HepG2 (cell line): ENCODE measurements at regions not wholly inside any gene's neighbourhood (a gene's known extent, or its start where the extent isn't known, plus 50 kb on each side); places are given as distances from the start of the nearest gene placed in this dataset.

Source experiments
- ATAC-seq: fragments of 200-7000 bp; cut with Tn5 transposase; 3 replicates; pipeline ENCODE4 v1.9.1; 2020; ENCODE audit warnings: mild to moderate bottlenecking, moderate library complexity
- BruUV-seq: library from RNA; stranded (reverse); fragments of 400-500 nt; replicated peaks from 2 replicates; lab custom pipeline; 2021; lab: Mats Ljungman, UMichigan
- CTCF ChIA-PET: fragments of 300-600 bp; formaldehyde crosslinking; extraction: SDS; loops from one replicate; lab custom pipeline; 2021; ENCODE audit warnings: low total read pairs, inconsistent platforms, low intra/inter-chr PET ratio; lab: Yijun Ruan, JAX
- POLR2A ChIA-PET: fragments of 350-600 bp; sonication (Branson Sonifier 250); formaldehyde crosslinking; loops from one replicate; lab custom pipeline; 2020; ENCODE audit warnings: antibody characterized with exemption, inconsistent platforms; lab: Yijun Ruan, JAX
- DNase-seq: peaks from one replicate; pipeline ENCODE4 v3.0.0-alpha.2; 2015; ENCODE audit warnings: low spot score
- FAIRE-seq: peaks from 3 replicates; lab custom pipeline; 2011; peaks lifted over from hg19 to GRCh38; lab: Jason Lieb, UNC
- H2AFZ ChIP-seq: one replicate; pipeline ENCODE4 v1.6.1; 2011; ENCODE audit warnings: low read length, inconsistent platforms
- H3K27ac ChIP-seq: fragments of 300-600 bp; 3 replicates; pipeline ENCODE4 v1.8.0; 2011; ENCODE audit warnings: mixed run types, mild to moderate bottlenecking, mixed read lengths, low read length, inconsistent platforms; ENCODE audit not compliant: insufficient read depth; ENCODE audit errors: extremely low read length
- H3K27me3 ChIP-seq, 2 experiments: fragments of 200-600 bp in 1 of 2; 2 replicates in 1 of 2; 3 replicates in 1 of 2; pipeline versions ENCODE4 v1.6.0 to v1.8.0; 2011; ENCODE audit warnings: low read length in 2 of 2, mild to moderate bottlenecking in 2 of 2, moderate library complexity in 2 of 2, inconsistent platforms in 1 of 2; ENCODE audit not compliant: insufficient read depth in 2 of 2, control insufficient read depth in 1 of 2
- H3K36me3 ChIP-seq, 2 experiments: fragments of 200-600 bp in 1 of 2; replicated peaks in 1 of 2; 2 replicates in 1 of 2; 3 replicates in 1 of 2; pipeline versions ENCODE4 v1.5.1 to v1.8.0; 2011; ENCODE audit warnings: low read length in 2 of 2, inconsistent platforms in 1 of 2; ENCODE audit not compliant: insufficient read depth in 2 of 2, control insufficient read depth in 1 of 2
- H3K4me1 ChIP-seq: 2 replicates; pipeline ENCODE4 v1.5.1; 2012; ENCODE audit warnings: low read length, inconsistent platforms; ENCODE audit not compliant: insufficient read depth
- H3K4me2 ChIP-seq: 2 replicates; pipeline ENCODE4 v1.6.0; 2011; ENCODE audit warnings: low read depth, low read length, inconsistent platforms
- H3K4me3 ChIP-seq, 3 experiments: fragments of 200-600 bp in 1 of 3; sonication (generic), shearing (Covaris generic) in 1 of 3; replicated peaks in 1 of 3; 2 replicates each; pipeline ENCODE4 v1.5.1; 2011 to 2016; ENCODE audit warnings: low read length in 3 of 3, inconsistent platforms in 2 of 3, low read depth in 2 of 3, mild to moderate bottlenecking in 2 of 3, control low read depth in 1 of 3, mixed read lengths in 1 of 3; ENCODE audit not compliant: insufficient read depth in 1 of 3
- H3K79me2 ChIP-seq: one replicate; pipeline ENCODE4 v1.6.1; 2011; ENCODE audit warnings: low read length, inconsistent platforms; ENCODE audit not compliant: insufficient read depth
- H3K9ac ChIP-seq: 2 replicates; pipeline ENCODE4 v1.6.0; 2011; ENCODE audit warnings: mild to moderate bottlenecking, low read depth, low read length, inconsistent platforms; ENCODE audit not compliant: insufficient read depth
- H3K9me3 ChIP-seq: 2 replicates; pipeline ENCODE4 v1.5.1; 2012; ENCODE audit warnings: mild to moderate bottlenecking, low read length
- H4K20me1 ChIP-seq: 2 replicates; pipeline ENCODE4 v1.6.0; 2011; ENCODE audit warnings: inconsistent platforms, mild to moderate bottlenecking, low read length, moderate library complexity; ENCODE audit not compliant: insufficient read depth
- ATF7 ChIP-seq, 2 experiments: fragments of 450-650 bp in 1 of 2; sonication (generic) in 1 of 2; formaldehyde crosslinking in 1 of 2; IDR thresholded peaks; 2 replicates each; pipeline versions ENCODE4 v1.4.0 to v1.6.1; 2016 to 2020; ENCODE audit warnings: antibody characterized with exemption in 1 of 2, mild to moderate bottlenecking in 1 of 2, missing genetic modification reagents in 1 of 2
- CREB1 ChIP-seq, 2 experiments: fragments of 450-650 bp in 1 of 2; IDR thresholded peaks; 2 replicates each; pipeline ENCODE4 v1.6.1; 2016 to 2017; ENCODE audit warnings: control low read depth in 1 of 2, mild to moderate bottlenecking in 1 of 2, missing compliant biosample characterization in 1 of 2, missing genetic modification characterization in 1 of 2
- ELF1 ChIP-seq: sonication (generic); formaldehyde crosslinking; IDR thresholded peaks from 2 replicates; pipeline ENCODE4 v1.4.0; 2020; ENCODE audit warnings: missing genetic modification reagents
- MAFK ChIP-seq, 2 experiments: IDR thresholded peaks in 1 of 2; conservative IDR thresholded peaks in 1 of 2; 2 replicates each; pipeline ENCODE4 v1.6.1; 2011; ENCODE audit warnings: improper control_type of control experiment in 2 of 2, low read length in 2 of 2
- MXI1 ChIP-seq: IDR thresholded peaks from 3 replicates; pipeline ENCODE4 v1.6.1; 2012; ENCODE audit warnings: low read depth, low read length, inconsistent platforms, borderline replicate concordance
- PAWR ChIP-seq: sonication (generic); formaldehyde crosslinking; IDR thresholded peaks from 2 replicates; pipeline ENCODE4 v1.4.0; 2020; ENCODE audit warnings: missing genetic modification reagents, mild to moderate bottlenecking, borderline replicate concordance
- SP4 ChIP-seq: sonication (generic); formaldehyde crosslinking; IDR thresholded peaks from 2 replicates; pipeline ENCODE4 v1.8.1; 2023; ENCODE audit warnings: mild to moderate bottlenecking, missing genetic modification reagents
- TCF7L2 ChIP-seq: IDR thresholded peaks from 2 replicates; pipeline ENCODE4 v1.6.1; 2011; ENCODE audit warnings: mild to moderate bottlenecking, low read depth, low read length, moderate library complexity
- ZNF281 ChIP-seq: sonication (generic); formaldehyde crosslinking; IDR thresholded peaks from 2 replicates; pipeline ENCODE4 v1.4.0; 2020; ENCODE audit warnings: missing genetic modification reagents, borderline replicate concordance
- ZNF383 ChIP-seq: sonication (generic); formaldehyde crosslinking; IDR thresholded peaks from 2 replicates; pipeline ENCODE4 v1.4.0; 2020; ENCODE audit warnings: missing genetic modification reagents, mild to moderate bottlenecking, borderline replicate concordance
- ZNF619 ChIP-seq: sonication (generic); formaldehyde crosslinking; IDR thresholded peaks from 2 replicates; pipeline ENCODE4 v1.4.0; 2020; ENCODE audit warnings: mild to moderate bottlenecking, missing genetic modification reagents
- ZNF7 ChIP-seq: IDR thresholded peaks from 2 replicates; pipeline ENCODE4 v1.6.1; 2016; ENCODE audit warnings: missing biosample characterization, missing genetic modification reagents
- ZNF737 ChIP-seq: sonication (generic); formaldehyde crosslinking; IDR thresholded peaks from 2 replicates; pipeline ENCODE4 v1.5.0; 2020; ENCODE audit warnings: missing genetic modification reagents, mild to moderate bottlenecking, borderline replicate concordance
- in situ Hi-C: cut with HindIII; loops from 2 replicates; pipeline ENCODE4 v1.10.0; 2017; ENCODE audit warnings: low pct_unique_long_range_greater_than_20kb; ENCODE audit not compliant: extremely low pct_ligation_motif_present
- intact Hi-C: fragments of 100-400 bp; cut with micrococcal nuclease; formaldehyde crosslinking; loops from one replicate; pipeline ENCODE4 v1.10.0; 2022; ENCODE audit not compliant: unreplicated experiment

GRCh38 chr11:29040489-29040888 lies 932.3 kb downstream of the METTL15 start:
- in situ Hi-C loops = no loop called here
- Histone ChIP-seq H4K20me1 (no peaks in the 10 kb centered on the region), H3K4me3 (no peak overlapping the region), H2AFZ (no peak overlapping the region), H3K9ac (no peak overlapping the region), H3K27me3 (no peaks in the 10 kb centered on the region), H3K4me1 (no peaks in the 10 kb centered on the region), H3K79me2 (no peaks in the 10 kb centered on the region), H3K9me3 (peaks cover 49% of the 10 kb centered on the region), H3K36me3 (no peaks in the 10 kb centered on the region), H3K4me2 (no peak overlapping the region), H3K27ac (no peak overlapping the region)
- CTCF ChIA-PET = no interaction called here
- DNase-seq (no peak), ATAC-seq (no peak), FAIRE-seq (no peak)
- POLR2A ChIA-PET = no interaction called here
- BruUV-seq = no TSS peak
- TF ChIP-seq ZNF383 (CRISPR knock-in tag) (no peak), PAWR (CRISPR knock-in tag) (no peak), ZNF281 (CRISPR knock-in tag) (no peak), SP4 (no peak), ELF1 (CRISPR knock-in tag) (no peak), ATF7 (IDR thresholded peaks at IDR 0.05) (peak; percentile 90), ATF7 (CRISPR knock-in tag; IDR thresholded peaks at IDR 0.05) (no peak), ZNF7 (no peak), CREB1 (IDR thresholded peaks at IDR 0.05) (peak; percentile 36; the same call in 1 of the 2 replicates), CREB1 (CRISPR knock-in tag; IDR thresholded peaks at IDR 0.05) (no peak), ZNF619 (CRISPR knock-in tag) (no peak), MAFK (conservative IDR thresholded peaks at IDR 0.05 in 1 of 2, IDR thresholded peaks at IDR 0.05 in 1 of 2; ENCODE audit: low read length in 2 of 2) (no peak), ZNF737 (no peak), TCF7L2 (no peak), MXI1 (no peak)
- intact Hi-C loops = no loop called here
